Mesendoderm (in vitro differentiated cells): ENCODE measurements at regions not wholly inside any gene's neighbourhood (a gene's known extent, or its start where the extent isn't known, plus 50 kb on each side); places are given as distances from the start of the nearest gene placed in this dataset.

Source experiments
- DNase-seq: peaks from one replicate; pipeline ENCODE4 v3.0.0; 2013
- H2AK5ac ChIP-seq: 2 replicates; pipeline ENCODE4 v1.6.1; 2013; ENCODE audit warnings: low read length, inconsistent platforms
- H2BK120ac ChIP-seq: 2 replicates; pipeline ENCODE4 v1.6.1; 2013; ENCODE audit warnings: low read depth, mild to moderate bottlenecking, low read length, moderate library complexity, mixed read lengths
- H2BK15ac ChIP-seq: replicated peaks from 2 replicates; pipeline ENCODE4 v1.6.1; 2013; ENCODE audit warnings: low read depth, mild to moderate bottlenecking, moderate library complexity
- H2BK5ac ChIP-seq: 2 replicates; pipeline ENCODE4 v1.6.1; 2013; ENCODE audit warnings: low read length, inconsistent platforms
- H3K18ac ChIP-seq: 2 replicates; pipeline ENCODE4 v1.6.1; 2013; ENCODE audit warnings: mild to moderate bottlenecking, low read length, mixed read lengths
- H3K23ac ChIP-seq: one replicate; pipeline ENCODE4 v1.6.1; 2013; ENCODE audit warnings: low read length
- H3K27ac ChIP-seq: 2 replicates; pipeline ENCODE4 v1.5.1; 2013; ENCODE audit warnings: low read depth, mild to moderate bottlenecking, inconsistent platforms, low read length, moderate library complexity
- H3K27me3 ChIP-seq: 2 replicates; pipeline ENCODE4 v1.6.1; 2013; ENCODE audit warnings: low read length, control low read depth, mild to moderate bottlenecking, inconsistent platforms; ENCODE audit not compliant: insufficient read depth, poor library complexity
- H3K36me3 ChIP-seq: 2 replicates; pipeline ENCODE4 v1.6.1; 2013; ENCODE audit warnings: low read length, inconsistent platforms; ENCODE audit not compliant: control insufficient read depth, insufficient read depth
- H3K4ac ChIP-seq: one replicate; pipeline ENCODE4 v1.6.1; 2013; ENCODE audit warnings: low read depth, mild to moderate bottlenecking, low read length, moderate library complexity
- H3K4me1 ChIP-seq: 2 replicates; pipeline ENCODE4 v1.6.1; 2013; ENCODE audit warnings: low read depth, low read length, inconsistent platforms; ENCODE audit not compliant: control insufficient read depth
- H3K4me2 ChIP-seq: 2 replicates; pipeline ENCODE4 v1.6.1; 2013; ENCODE audit warnings: low read length
- H3K4me3 ChIP-seq: 2 replicates; pipeline ENCODE4 v1.5.1; 2013; ENCODE audit warnings: mild to moderate bottlenecking, low read length
- H3K56ac ChIP-seq: one replicate; pipeline ENCODE4 v1.6.1; 2013; ENCODE audit warnings: low read length
- H3K79me1 ChIP-seq: 2 replicates; pipeline ENCODE4 v1.6.1; 2013; ENCODE audit warnings: low read length, inconsistent platforms
- H3K79me2 ChIP-seq: 2 replicates; pipeline ENCODE4 v1.6.1; 2013; ENCODE audit warnings: mild to moderate bottlenecking, low read length; ENCODE audit not compliant: control insufficient read depth, insufficient read depth
- H3K9ac ChIP-seq: 2 replicates; pipeline ENCODE4 v1.6.1; 2013; ENCODE audit warnings: low read length, inconsistent platforms
- H4K5ac ChIP-seq: one replicate; pipeline ENCODE4 v1.6.1; 2013; ENCODE audit warnings: low read length
- H4K8ac ChIP-seq: one replicate; pipeline ENCODE4 v1.6.1; 2013; ENCODE audit warnings: low read depth, mild to moderate bottlenecking, control low read depth, low read length, moderate library complexity
- WGBS: extraction: QIAGEN DNeasy Blood & Tissue Kit; methylation state at CpG from one replicate; pipeline ENCODE4 v1.1.7; 2013; ENCODE audit warnings: low lambda C conversion rate, missing lambda C conversion rate; ENCODE audit not compliant: insufficient coverage; ENCODE audit errors: extremely low coverage; 5-methylcytosine and 5-hydroxymethylcytosine counted together

DNA sequence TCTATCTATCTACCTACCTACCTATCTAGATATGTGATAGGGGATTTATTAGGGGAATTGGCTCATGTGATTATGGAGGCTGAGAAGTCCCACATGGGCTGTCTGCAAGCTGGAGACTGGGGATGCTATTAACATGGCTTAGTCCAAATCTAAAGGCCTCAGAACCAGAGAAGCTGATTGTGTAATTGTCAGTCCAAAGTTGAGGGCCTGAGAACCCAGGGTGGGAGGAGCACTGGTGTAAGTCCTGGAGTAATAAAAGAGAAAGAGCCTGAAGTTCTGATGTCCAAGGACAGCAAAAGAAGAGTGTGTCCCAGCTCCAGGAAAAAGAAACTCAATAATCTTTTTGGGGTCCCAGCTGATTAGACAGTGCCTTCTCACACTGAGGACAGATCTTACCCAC, 98.5 kb upstream of the SEL1L start:
- H3K27ac ChIP-seq, result no peak overlapping the region
- no peak overlapping the region for H3K56ac ChIP-seq
- H3K4me1 ChIP-seq, result no peaks in the 10 kb centered on the region
- H3K18ac ChIP-seq, result no peak overlapping the region
- no peak overlapping the region for H2BK15ac ChIP-seq
- H3K27me3 ChIP-seq, result no peaks in the 10 kb centered on the region
- H3K4me2 ChIP-seq, result no peak overlapping the region
- no peak for DNase-seq
- no peaks in the 10 kb centered on the region for H3K79me2 ChIP-seq
- no peak overlapping the region for H3K4ac ChIP-seq
- H3K4me3 ChIP-seq, result no peak overlapping the region
- H2BK5ac ChIP-seq, result no peak overlapping the region
- no peak overlapping the region for H4K5ac ChIP-seq
- H3K36me3 ChIP-seq, result no peaks in the 10 kb centered on the region
- H2AK5ac ChIP-seq, result no peak overlapping the region
- no peaks in the 10 kb centered on the region for H3K79me1 ChIP-seq
- H3K23ac ChIP-seq, result no peak overlapping the region
- no peak overlapping the region for H2BK120ac ChIP-seq
- no peak overlapping the region for H3K9ac ChIP-seq
- no peak overlapping the region for H4K8ac ChIP-seq

DNA sequence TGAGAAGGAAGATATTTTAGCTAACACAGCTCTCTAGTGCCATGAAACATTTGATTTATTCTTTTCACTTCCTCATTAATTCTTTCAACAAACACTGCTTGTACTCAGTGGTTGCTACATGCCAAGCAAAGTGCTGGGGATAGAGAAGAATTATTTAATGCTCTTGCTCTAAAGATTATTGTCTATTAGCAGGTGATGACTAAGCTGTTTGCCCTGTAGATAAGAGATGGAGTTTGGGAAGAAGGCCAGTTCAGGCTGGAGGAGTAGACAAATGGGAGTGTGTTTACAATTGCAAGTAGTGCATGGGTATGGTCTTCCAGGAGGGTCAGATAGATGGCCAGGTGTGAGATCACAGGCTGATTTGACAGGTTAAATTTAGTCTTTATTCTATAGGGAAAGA, 99.8 kb upstream of the SEL1L start:
- no peak overlapping the region for H3K4me2 ChIP-seq
- no peaks in the 10 kb centered on the region for H3K79me1 ChIP-seq
- no peak overlapping the region for H3K18ac ChIP-seq
- no peak overlapping the region for H3K27ac ChIP-seq
- no peak overlapping the region for H2BK5ac ChIP-seq
- H3K4ac ChIP-seq, result no peak overlapping the region
- no peak overlapping the region for H2BK15ac ChIP-seq
- no peak overlapping the region for H2AK5ac ChIP-seq
- no peak overlapping the region for H4K8ac ChIP-seq
- H3K79me2 ChIP-seq, result no peaks in the 10 kb centered on the region
- no peaks in the 10 kb centered on the region for H3K4me1 ChIP-seq
- H3K27me3 ChIP-seq, result no peaks in the 10 kb centered on the region
- no peak overlapping the region for H3K9ac ChIP-seq
- H3K36me3 ChIP-seq, result no peaks in the 10 kb centered on the region
- DNase-seq, result no peak
- H3K23ac ChIP-seq, result no peak overlapping the region
- no peak overlapping the region for H2BK120ac ChIP-seq
- H3K4me3 ChIP-seq, result no peak overlapping the region
- no peak overlapping the region for H3K56ac ChIP-seq
- no peak overlapping the region for H4K5ac ChIP-seq

DNA sequence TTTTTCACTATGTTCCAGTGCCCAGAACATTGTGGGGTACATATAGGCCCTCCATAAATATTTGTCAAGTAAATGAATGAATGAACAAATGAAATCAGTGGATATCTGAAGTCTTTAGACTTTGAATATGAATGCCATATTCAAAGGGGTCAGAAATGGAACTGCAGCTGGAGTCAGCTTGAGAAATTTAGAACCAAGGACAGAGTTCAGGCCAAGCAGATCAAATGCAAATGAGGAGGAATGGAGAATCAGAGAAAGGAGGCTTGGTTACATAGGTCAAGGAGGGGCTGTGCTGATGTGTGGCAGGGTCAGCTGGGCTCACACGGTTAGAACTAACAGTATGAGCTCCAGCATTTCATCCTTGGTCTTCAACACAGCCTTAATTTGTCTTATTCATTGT, 104.0 kb upstream of the SEL1L start:
- Histone ChIP-seq H3K18ac (no peak overlapping the region), H2BK15ac (no peak overlapping the region), H3K4me1 (no peaks in the 10 kb centered on the region), H3K4me3 (no peak overlapping the region), H3K27ac (no peak overlapping the region), H3K79me2 (no peaks in the 10 kb centered on the region), H3K79me1 (no peaks in the 10 kb centered on the region), H2BK120ac (no peak overlapping the region), H3K36me3 (no peaks in the 10 kb centered on the region), H3K27me3 (no peaks in the 10 kb centered on the region), H3K23ac (no peak overlapping the region), H3K4me2 (no peak overlapping the region), H3K56ac (no peak overlapping the region), H3K9ac (no peak overlapping the region), H4K8ac (no peak overlapping the region), H2AK5ac (no peak overlapping the region), H4K5ac (no peak overlapping the region), H2BK5ac (no peak overlapping the region), H3K4ac (no peak overlapping the region)
- no CpG with 5 or more reads among the region's 1 CpG for WGBS
- no peak for DNase-seq

DNA sequence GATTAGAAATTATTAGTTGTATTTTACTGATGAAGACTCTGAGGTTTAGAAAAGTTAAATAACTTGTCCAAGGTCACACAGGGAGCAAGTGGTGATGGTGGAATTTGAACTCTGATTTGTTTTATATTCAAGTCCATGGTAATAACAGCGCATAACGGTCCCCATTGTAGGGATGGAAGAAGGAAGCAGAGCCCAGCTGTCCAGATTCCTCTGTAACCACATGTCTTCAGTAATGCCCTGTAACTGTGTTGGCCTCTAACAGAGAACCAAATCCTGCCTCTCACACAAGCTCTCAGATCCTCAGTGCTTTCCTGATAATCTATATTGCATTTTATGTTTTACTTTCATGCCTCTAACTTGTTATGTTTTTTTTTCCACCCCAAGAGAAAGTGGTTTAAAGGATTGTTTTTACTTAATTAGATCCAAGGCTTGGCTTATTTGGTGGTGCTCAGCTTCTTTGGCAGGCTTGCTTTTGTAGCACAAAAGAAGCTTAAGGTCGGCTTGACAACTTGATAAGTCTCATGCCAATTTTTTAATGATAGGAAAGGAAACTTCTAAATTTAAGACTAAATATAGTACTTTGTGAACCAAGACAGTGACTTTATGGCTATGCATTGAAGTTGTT, 105.1 kb upstream of the SEL1L start:
- Histone ChIP-seq H3K4ac (no peak overlapping the region), H2BK15ac (no peak overlapping the region), H2AK5ac (no peak overlapping the region), H3K27ac (no peak overlapping the region), H3K4me2 (no peak overlapping the region), H3K79me1 (no peaks in the 10 kb centered on the region), H3K9ac (no peak overlapping the region), H3K79me2 (no peaks in the 10 kb centered on the region), H3K4me1 (no peaks in the 10 kb centered on the region), H3K27me3 (no peaks in the 10 kb centered on the region), H2BK120ac (no peak overlapping the region), H4K5ac (no peak overlapping the region), H3K18ac (no peak overlapping the region), H2BK5ac (no peak overlapping the region), H4K8ac (no peak overlapping the region), H3K23ac (no peak overlapping the region), H3K4me3 (no peak overlapping the region), H3K56ac (no peak overlapping the region), H3K36me3 (no peaks in the 10 kb centered on the region)
- WGBS, result no CpG with 5 or more reads among the region's 3 CpGs
- no peak for DNase-seq

DNA sequence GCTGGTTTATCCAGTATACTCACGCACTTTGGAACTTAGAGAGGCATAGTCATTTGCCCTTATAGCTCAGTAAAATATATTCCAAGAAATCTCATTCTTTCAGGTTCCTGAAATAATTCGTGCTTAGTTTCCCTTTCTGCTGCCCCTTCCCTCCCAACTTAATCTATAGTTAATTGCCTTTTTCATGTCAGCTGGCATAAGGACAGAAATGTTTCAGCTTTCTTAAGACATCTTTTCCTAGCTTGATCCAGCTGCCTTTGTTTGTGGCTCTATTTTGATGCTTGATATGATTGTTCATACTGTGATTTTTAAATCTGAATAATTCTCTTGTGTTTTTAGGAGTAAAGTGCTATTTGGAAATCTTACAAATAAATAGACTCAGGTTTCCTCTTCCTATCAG, 120.0 kb upstream of the SEL1L start:
- no peak overlapping the region for H4K8ac ChIP-seq
- DNase-seq, result no peak
- H3K4me1 ChIP-seq, result no peaks in the 10 kb centered on the region
- no peak overlapping the region for H2BK15ac ChIP-seq
- no peak overlapping the region for H3K18ac ChIP-seq
- no peaks in the 10 kb centered on the region for H3K36me3 ChIP-seq
- H3K23ac ChIP-seq, result no peak overlapping the region
- H3K79me1 ChIP-seq, result no peaks in the 10 kb centered on the region
- H2BK120ac ChIP-seq, result no peak overlapping the region
- no peak overlapping the region for H3K27ac ChIP-seq
- no CpG with 5 or more reads among the region's 2 CpGs for WGBS
- H2BK5ac ChIP-seq, result no peak overlapping the region
- H3K56ac ChIP-seq, result no peak overlapping the region
- no peak overlapping the region for H3K9ac ChIP-seq
- no peaks in the 10 kb centered on the region for H3K79me2 ChIP-seq
- H3K4me3 ChIP-seq, result no peak overlapping the region
- no peaks in the 10 kb centered on the region for H3K27me3 ChIP-seq
- H3K4ac ChIP-seq, result no peak overlapping the region
- H4K5ac ChIP-seq, result no peak overlapping the region
- H2AK5ac ChIP-seq, result no peak overlapping the region
- H3K4me2 ChIP-seq, result no peak overlapping the region

DNA sequence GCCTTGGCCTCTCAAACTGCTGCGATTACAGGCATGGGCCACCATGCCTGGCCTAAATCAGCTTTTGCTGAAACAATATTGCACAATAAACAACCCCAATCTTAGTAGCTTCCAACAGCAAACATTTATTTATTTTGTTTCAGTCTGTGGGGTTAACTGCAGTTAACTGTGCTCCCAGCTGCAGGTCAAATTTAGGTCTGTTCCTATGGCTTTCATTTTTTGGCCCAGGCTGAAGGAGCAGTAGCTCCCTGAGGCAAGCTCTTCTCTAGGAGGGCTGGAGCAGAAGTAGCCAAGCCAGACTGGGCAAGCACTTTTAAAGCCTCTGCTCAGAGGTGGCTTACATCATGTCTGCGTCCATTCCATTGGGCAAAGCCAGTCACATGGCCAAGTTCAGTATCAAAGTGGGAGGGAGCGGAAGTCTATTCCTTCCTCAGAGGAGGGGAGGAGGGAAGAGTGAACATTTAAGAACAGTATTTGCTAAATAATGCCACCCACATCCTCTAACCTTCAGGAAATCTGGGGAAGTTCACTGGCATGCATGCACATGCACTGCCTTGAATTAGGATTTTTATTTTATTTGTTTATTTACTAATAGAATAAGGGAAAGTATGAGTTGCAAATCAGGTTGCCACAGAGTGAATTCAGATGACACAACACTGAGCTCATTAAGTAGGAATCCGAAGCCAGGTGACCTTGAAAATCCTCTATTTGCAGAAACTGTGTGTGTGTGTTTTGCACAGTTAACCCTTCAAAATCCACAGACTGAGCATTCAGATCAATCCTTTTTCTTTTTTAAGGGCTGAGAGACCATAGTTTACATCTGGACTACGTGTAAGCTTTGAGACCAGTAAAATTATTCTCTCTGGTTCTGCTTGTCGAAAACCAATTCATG, 122.0 kb upstream of the SEL1L start:
- DNase-seq, result peak; percentile 79

More for the DNA sequence above, 122.0 kb upstream of the SEL1L start:
- no peaks in the 10 kb centered on the region for H3K27me3 ChIP-seq
- no peak overlapping the region for H2BK120ac ChIP-seq
- no peak overlapping the region for H4K8ac ChIP-seq
- H3K18ac ChIP-seq, result no peak overlapping the region
- no peak overlapping the region for H2BK15ac ChIP-seq
- no peak overlapping the region for H2BK5ac ChIP-seq
- no peak overlapping the region for H3K56ac ChIP-seq
- no peak overlapping the region for H3K9ac ChIP-seq
- no peaks in the 10 kb centered on the region for H3K36me3 ChIP-seq
- no peaks in the 10 kb centered on the region for H3K79me2 ChIP-seq
- no peak overlapping the region for H3K27ac ChIP-seq
- no peak overlapping the region for H3K4ac ChIP-seq
- no peak overlapping the region for H3K23ac ChIP-seq
- H4K5ac ChIP-seq, result no peak overlapping the region
- H2AK5ac ChIP-seq, result no peak overlapping the region
- H3K4me2 ChIP-seq, result no peak overlapping the region
- no CpG with 5 or more reads among the region's 6 CpGs for WGBS
- no peak overlapping the region for H3K4me3 ChIP-seq
- no peaks in the 10 kb centered on the region for H3K4me1 ChIP-seq
- H3K79me1 ChIP-seq, result no peaks in the 10 kb centered on the region
